22Rv1 (cell line): ENCODE measurements at regions not wholly inside any gene's neighbourhood (a gene's known extent, or its start where the extent isn't known, plus 50 kb on each side); places are given as distances from the start of the nearest gene placed in this dataset.

Source experiments
- CTCF ChIP-seq: fragments of 450-650 bp; IDR thresholded peaks from 2 replicates; pipeline ENCODE4 v1.5.1; 2017; ENCODE audit warnings: mild to moderate bottlenecking
- ZFX ChIP-seq: fragments of 450-650 bp; IDR thresholded peaks from 2 replicates; pipeline ENCODE4 v1.6.1; 2017; ENCODE audit warnings: antibody characterized with exemption, borderline replicate concordance

- TF ChIP-seq CTCF (no peak), ZFX (no peak)
These were observed 350.5 kb downstream of the DHX35 start for GRCh38 chr20:39312676-39313075.
